Thyroid gland (tissue), 4 donors: ENCODE measurements at regions not wholly inside any gene's neighbourhood (a gene's known extent, or its start where the extent isn't known, plus 50 kb on each side); places are given as distances from the start of the nearest gene placed in this dataset.

Source experiments
- DNase-seq, 2 donors: peaks; one replicate each; pipeline ENCODE4 v3.0.0-alpha.2; 2019
- H3K27ac ChIP-seq, 3 donors: fragments of 200-600 bp; sonication (generic); 1 replicate in 2 of 3; 2 replicates in 1 of 3; pipeline ENCODE4 v1.5.1; 2016 to 2019; ENCODE audit warnings: mild to moderate bottlenecking in 1 of 3, moderate library complexity in 1 of 3
- H3K27me3 ChIP-seq: fragments of 200-600 bp; sonication (generic); one replicate; pipeline ENCODE4 v1.5.1; 2019
- H3K36me3 ChIP-seq, 2 donors: fragments of 200-600 bp; sonication (generic); one replicate each; pipeline ENCODE4 v1.5.1; 2016 to 2019
- H3K4me1 ChIP-seq, 2 donors: fragments of 200-600 bp; sonication (generic); one replicate each; pipeline ENCODE4 v1.5.1; 2017 to 2019
- H3K4me3 ChIP-seq, 3 donors: fragments of 200-600 bp; sonication (generic); replicated peaks in 1 of 3; 1 replicate in 2 of 3; 2 replicates in 1 of 3; pipeline ENCODE4 v1.5.1; 2016; ENCODE audit warnings: mild to moderate bottlenecking in 1 of 3
- H3K9me3 ChIP-seq: fragments of 200-600 bp; sonication (generic); one replicate; pipeline ENCODE4 v1.5.1; 2017
- CTCF ChIP-seq, 6 experiments: fragments of 200-600 bp in 3 of 6; fragments of 450-650 bp in 3 of 6; sonication (generic) in 3 of 6; IDR thresholded peaks; one replicate each; pipeline ENCODE4 v1.5.1; 2016 to 2019; ENCODE audit warnings: antibody characterized with exemption in 6 of 6, mild to moderate bottlenecking in 2 of 6, inconsistent platforms in 1 of 6, moderate library complexity in 1 of 6
- POLR2A ChIP-seq, 2 donors: fragments of 450-650 bp; IDR thresholded peaks; one replicate each; pipeline ENCODE4 v1.6.1; 2017; ENCODE audit warnings: antibody characterized with exemption in 2 of 2, mild to moderate bottlenecking in 2 of 2, moderate library complexity in 1 of 2
- WGBS, 2 donors: methylation state at CpG; one replicate each; pipeline ENCODE4 v1.1.5; 2017; 5-methylcytosine and 5-hydroxymethylcytosine counted together
- intact Hi-C: fragments of 100-400 bp; cut with DNase I; formaldehyde crosslinking; loops from one replicate; pipeline ENCODE4 v1.15.1; 2023

DNA sequence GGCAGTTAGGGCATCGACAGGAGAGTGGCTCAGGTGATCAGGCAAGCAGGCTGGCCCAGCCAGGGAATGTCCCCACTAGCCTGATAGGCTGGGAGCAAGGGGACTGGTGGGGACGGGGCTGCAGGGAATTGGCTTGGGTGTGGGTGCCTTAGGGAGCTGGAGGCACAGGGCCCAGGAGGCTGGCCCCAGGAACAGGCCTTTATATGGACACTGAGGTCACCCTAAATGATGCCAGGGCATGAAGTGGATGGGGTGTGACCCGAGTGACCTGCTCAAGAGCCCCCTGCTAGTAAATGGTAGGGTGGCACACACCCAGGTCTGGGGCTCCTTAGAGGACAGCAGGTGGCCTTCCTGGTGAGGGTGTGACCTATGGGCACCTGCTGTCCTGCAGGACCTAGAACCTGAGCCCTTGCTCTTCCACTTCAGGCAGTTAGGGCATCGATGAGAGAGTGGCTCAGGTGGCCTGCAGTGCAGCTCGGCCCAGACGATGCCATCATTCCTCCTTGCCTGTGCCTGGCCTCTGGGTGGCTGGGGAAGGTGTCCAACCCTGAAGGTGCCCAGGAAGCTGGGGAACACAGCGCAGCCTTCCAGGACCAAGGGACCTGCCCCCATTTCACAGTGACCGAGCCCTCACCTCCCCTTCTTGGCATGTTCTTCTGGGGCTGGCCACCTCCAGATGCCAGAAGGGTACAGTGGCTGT is 51.7 kb upstream of the LEP start:
- Histone ChIP-seq H3K27ac (no peak overlapping the region), H3K27me3 (peaks cover 9% of the 10 kb centered on the region), H3K9me3 (no peaks in the 10 kb centered on the region), H3K4me1 (no peaks in the 10 kb centered on the region), H3K36me3 (no peaks in the 10 kb centered on the region), H3K4me3 (no peak overlapping the region)
- DNase-seq: no peak
- WGBS, 2 donors: 88% methylated on average over 4 to 7 of the region's 8 CpGs
- no peak for TF ChIP-seq CTCF (IDR thresholded peaks at IDR 0.05)
- no peak for TF ChIP-seq POLR2A (IDR thresholded peaks at IDR 0.05)
- intact Hi-C loops: no loop called here

- no peaks in the 10 kb centered on the region for H3K9me3 ChIP-seq
- H3K4me3 ChIP-seq: no peak overlapping the region
- H3K36me3 ChIP-seq: no peaks in the 10 kb centered on the region
- TF ChIP-seq CTCF (IDR thresholded peaks at IDR 0.05): no peak
- no peak for TF ChIP-seq POLR2A (IDR thresholded peaks at IDR 0.05)
- WGBS, 2 donors: 45 to 51% methylated on average over 5 to 6 of the region's 7 CpGs
- no peaks in the 10 kb centered on the region for H3K4me1 ChIP-seq
- H3K27me3 ChIP-seq: peaks cover 9% of the 10 kb centered on the region
- H3K27ac ChIP-seq: no peak overlapping the region
- intact Hi-C loops: no loop called here
- DNase-seq: no peak
Observed at GRCh38 chr7:128190051-128190647, 50.9 kb upstream of the LEP start.

DNA sequence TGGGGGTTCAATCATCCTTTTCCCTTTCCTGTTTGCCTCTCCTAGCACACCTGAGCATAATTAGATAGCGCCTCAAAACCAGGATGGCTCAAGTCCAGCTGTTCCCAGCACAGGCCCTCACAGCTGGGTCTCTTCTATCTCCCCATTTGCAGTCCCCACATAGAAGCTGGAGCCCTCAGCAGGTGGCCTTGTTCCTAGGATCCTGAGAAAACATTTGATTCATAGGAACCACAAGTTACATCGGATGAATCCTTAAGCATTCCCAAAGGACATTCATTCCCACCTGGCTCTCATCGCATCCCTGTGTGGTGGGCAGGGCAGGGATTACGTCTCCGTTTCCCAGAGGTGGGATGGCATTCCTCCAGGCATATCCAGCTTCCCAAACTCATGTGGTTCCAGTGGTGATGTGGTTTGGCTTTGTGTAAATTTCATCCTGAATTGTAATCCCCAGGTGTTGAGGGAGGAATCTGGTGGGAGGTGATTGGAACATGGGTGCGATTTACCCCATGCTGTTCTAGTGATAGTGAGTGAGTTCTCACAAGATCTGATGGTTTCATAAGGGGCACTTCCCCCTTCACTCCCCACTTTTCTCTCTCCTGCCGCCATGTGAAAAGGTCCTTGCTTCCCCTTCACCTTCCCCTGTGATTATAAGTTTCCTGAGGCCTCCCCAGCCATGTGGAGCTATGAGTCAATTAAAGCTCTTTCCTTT is 49.8 kb upstream of the LEP start:
- intact Hi-C loops: no loop called here
- peaks cover 9% of the 10 kb centered on the region for H3K27me3 ChIP-seq
- H3K4me1 ChIP-seq: no peaks in the 10 kb centered on the region
- H3K27ac ChIP-seq: no peak overlapping the region
- no peak for TF ChIP-seq CTCF (IDR thresholded peaks at IDR 0.05)
- TF ChIP-seq POLR2A (IDR thresholded peaks at IDR 0.05): no peak
- WGBS, 2 donors: 70 to 71% methylated on average over 7 of the region's 7 CpGs
- no peaks in the 10 kb centered on the region for H3K36me3 ChIP-seq
- no peak for DNase-seq
- no peaks in the 10 kb centered on the region for H3K9me3 ChIP-seq
- no peak overlapping the region for H3K4me3 ChIP-seq
